Testis (tissue), 2 donors: ENCODE measurements at regions not wholly inside any gene's neighbourhood (a gene's known extent, or its start where the extent isn't known, plus 50 kb on each side); places are given as distances from the start of the nearest gene placed in this dataset.

ENCODE experiments used
- DNase-seq: peaks from one replicate; pipeline ENCODE4 v3.0.0-alpha.2; 2019
- H3K27ac ChIP-seq, 2 donors: fragments of 200-600 bp; sonication (generic); one replicate each; pipeline ENCODE4 v1.5.1; 2019
- H3K27me3 ChIP-seq: fragments of 200-600 bp; sonication (generic); one replicate; pipeline ENCODE4 v1.5.1; 2019
- H3K36me3 ChIP-seq: fragments of 200-600 bp; sonication (generic); one replicate; pipeline ENCODE4 v1.5.1; 2017; ENCODE audit warnings: low read depth; ENCODE audit errors: missing control alignments
- H3K4me1 ChIP-seq: fragments of 200-600 bp; sonication (generic); one replicate; pipeline ENCODE4 v1.5.1; 2019
- H3K4me3 ChIP-seq, 2 donors: fragments of 200-600 bp; sonication (generic); one replicate each; pipeline ENCODE4 v1.5.1; 2017 to 2019
- H3K9me3 ChIP-seq: fragments of 200-600 bp; sonication (generic); one replicate; pipeline ENCODE4 v1.5.1; 2017
- POLR2A ChIP-seq: fragments of 450-650 bp; IDR thresholded peaks from one replicate; pipeline ENCODE4 v1.6.1; 2017; ENCODE audit warnings: antibody characterized with exemption, mild to moderate bottlenecking, moderate library complexity
- WGBS, 2 donors: methylation state at CpG; one replicate each; pipeline ENCODE4 v1.1.5; 2018; 5-methylcytosine and 5-hydroxymethylcytosine counted together
- intact Hi-C: fragments of 100-400 bp; cut with DNase I; formaldehyde crosslinking; loops from one replicate; pipeline ENCODE4 v1.15.1; 2023; ENCODE audit warnings: low total_unique reads
- TF ChIP-seq, protein P1 (sequence below), 3 experiments: fragments of 450-650 bp in 2 of 3; fragments of 200-600 bp in 1 of 3; sonication (generic) in 1 of 3; IDR thresholded peaks; one replicate each; pipeline ENCODE4 v1.5.1; 2016 to 2019; ENCODE audit warnings: antibody characterized with exemption in 3 of 3, mild to moderate bottlenecking in 2 of 3, moderate library complexity in 1 of 3

DNA sequence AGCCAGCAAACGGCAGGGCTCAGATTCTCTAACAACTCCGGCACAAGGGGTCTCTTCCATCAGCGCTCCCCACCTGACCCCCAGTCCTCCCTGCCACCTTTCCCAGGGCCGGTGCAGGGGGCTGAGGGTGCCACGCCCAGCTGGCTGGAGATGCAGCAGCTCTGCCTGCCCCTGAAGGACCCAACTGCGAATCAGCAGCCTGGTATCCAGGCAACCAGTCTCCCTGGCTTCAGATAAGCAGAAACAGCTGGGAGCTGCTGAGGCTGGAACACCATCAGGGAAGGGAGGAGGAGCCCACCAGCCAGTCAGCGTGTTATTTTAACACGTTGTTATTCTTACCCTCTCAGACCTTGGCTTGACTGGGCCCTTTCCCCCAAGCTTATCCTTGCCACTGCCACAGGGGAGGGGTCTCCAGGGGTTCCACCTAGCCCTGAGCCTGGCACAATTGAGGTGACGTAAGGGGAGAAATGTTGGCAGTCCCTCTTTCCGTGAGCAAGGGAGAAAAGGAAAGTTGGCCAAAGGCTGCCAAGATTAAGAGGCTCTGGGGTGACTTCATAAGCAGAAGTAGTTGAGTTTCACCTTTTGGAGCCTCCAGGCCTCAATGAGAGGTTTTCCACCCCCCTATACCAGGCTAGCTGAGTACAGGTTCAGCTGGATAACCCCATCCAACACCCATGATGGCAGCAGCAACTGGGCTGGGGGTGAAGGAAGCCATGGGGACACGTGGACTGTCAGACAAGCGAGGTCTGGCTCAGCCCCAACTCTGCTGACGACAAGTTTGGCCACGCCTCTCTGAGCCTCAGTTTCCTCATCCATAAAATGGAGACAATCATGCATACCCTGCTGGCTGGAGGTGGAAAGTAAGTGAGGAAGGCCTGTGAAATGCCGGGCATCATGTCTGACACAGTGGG is 91.1 kb downstream of the IRF2BPL start:
- Histone ChIP-seq H3K27ac (no peak overlapping the region), H3K9me3 (no peaks in the 10 kb centered on the region), H3K36me3 (no peaks in the 10 kb centered on the region), H3K4me1 (peaks cover 23% of the 10 kb centered on the region), H3K4me3 (no peak overlapping the region), H3K27me3 (no peaks in the 10 kb centered on the region)
- peak; percentile 67 for DNase-seq
- 51 to 57% methylated on average over 8 to 15 of the region's 15 CpGs for WGBS, 2 donors
- intact Hi-C loops = no loop called here
- TF ChIP-seq, protein P1, sequence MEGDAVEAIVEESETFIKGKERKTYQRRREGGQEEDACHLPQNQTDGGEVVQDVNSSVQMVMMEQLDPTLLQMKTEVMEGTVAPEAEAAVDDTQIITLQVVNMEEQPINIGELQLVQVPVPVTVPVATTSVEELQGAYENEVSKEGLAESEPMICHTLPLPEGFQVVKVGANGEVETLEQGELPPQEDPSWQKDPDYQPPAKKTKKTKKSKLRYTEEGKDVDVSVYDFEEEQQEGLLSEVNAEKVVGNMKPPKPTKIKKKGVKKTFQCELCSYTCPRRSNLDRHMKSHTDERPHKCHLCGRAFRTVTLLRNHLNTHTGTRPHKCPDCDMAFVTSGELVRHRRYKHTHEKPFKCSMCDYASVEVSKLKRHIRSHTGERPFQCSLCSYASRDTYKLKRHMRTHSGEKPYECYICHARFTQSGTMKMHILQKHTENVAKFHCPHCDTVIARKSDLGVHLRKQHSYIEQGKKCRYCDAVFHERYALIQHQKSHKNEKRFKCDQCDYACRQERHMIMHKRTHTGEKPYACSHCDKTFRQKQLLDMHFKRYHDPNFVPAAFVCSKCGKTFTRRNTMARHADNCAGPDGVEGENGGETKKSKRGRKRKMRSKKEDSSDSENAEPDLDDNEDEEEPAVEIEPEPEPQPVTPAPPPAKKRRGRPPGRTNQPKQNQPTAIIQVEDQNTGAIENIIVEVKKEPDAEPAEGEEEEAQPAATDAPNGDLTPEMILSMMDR (IDR thresholded peaks at IDR 0.05) = no peak
- no peak for TF ChIP-seq POLR2A

DNA sequence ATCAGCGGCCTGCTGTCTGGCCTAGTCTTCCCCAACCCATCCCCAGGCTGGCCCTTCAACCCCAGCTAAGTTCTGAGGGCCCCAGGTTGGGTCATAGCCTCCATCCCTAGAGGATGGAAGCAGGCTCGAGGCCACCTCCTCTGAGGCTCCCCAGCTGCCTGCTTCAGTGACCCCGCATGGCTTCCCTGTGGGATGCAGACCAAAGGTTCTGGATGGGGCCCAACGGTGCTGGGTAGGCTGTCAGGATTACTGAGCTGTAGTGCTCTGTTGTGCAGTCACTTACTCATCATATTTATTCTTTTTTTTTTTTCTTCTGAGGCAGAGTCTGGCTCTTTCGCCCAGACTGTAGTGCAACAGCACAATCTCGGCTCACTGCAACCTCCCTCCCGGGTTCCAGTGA is 92.0 kb downstream of the IRF2BPL start:
- no peak overlapping the region for H3K27ac ChIP-seq
- H3K9me3 ChIP-seq = no peaks in the 10 kb centered on the region
- intact Hi-C loops = no loop called here
- 58 to 69% methylated on average over 7 of the region's 7 CpGs for WGBS, 2 donors
- no peak overlapping the region for H3K4me3 ChIP-seq
- no peak for DNase-seq
- H3K27me3 ChIP-seq = no peaks in the 10 kb centered on the region
- no peak for TF ChIP-seq POLR2A
- TF ChIP-seq, protein P1 (IDR thresholded peaks at IDR 0.05) = no peak
- no peaks in the 10 kb centered on the region for H3K36me3 ChIP-seq
- H3K4me1 ChIP-seq = peaks cover 19% of the 10 kb centered on the region

DNA sequence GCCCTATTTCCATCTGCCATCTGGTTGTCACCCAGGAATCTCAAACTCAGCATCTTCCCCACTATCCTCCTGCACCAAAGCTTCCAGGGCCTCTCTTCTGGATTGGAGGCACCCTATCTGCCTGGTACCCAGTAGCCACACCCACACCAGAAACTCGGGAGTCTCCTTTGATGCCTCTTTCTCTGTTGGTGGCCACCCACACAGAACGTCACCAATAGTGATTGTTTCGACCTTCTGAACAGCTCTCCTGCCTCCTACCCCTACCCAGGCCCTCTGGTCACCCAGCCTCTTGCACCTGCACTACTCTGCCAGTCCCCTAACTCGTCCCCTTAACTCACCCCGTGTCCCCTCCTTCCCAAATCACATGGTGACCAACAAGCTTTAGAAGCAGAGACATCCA is 95.0 kb downstream of the IRF2BPL start:
- Histone ChIP-seq H3K4me1 (peaks cover 33% of the 10 kb centered on the region), H3K27ac (no peak overlapping the region), H3K4me3 (no peak overlapping the region), H3K36me3 (no peaks in the 10 kb centered on the region), H3K27me3 (no peaks in the 10 kb centered on the region), H3K9me3 (no peaks in the 10 kb centered on the region)
- no peak for DNase-seq
- WGBS, 2 donors = 81 to 83% methylated on average over 5 of the region's 5 CpGs
- intact Hi-C loops = no loop called here
- TF ChIP-seq, protein P1 (IDR thresholded peaks at IDR 0.05) = no peak
- TF ChIP-seq POLR2A = no peak

DNA sequence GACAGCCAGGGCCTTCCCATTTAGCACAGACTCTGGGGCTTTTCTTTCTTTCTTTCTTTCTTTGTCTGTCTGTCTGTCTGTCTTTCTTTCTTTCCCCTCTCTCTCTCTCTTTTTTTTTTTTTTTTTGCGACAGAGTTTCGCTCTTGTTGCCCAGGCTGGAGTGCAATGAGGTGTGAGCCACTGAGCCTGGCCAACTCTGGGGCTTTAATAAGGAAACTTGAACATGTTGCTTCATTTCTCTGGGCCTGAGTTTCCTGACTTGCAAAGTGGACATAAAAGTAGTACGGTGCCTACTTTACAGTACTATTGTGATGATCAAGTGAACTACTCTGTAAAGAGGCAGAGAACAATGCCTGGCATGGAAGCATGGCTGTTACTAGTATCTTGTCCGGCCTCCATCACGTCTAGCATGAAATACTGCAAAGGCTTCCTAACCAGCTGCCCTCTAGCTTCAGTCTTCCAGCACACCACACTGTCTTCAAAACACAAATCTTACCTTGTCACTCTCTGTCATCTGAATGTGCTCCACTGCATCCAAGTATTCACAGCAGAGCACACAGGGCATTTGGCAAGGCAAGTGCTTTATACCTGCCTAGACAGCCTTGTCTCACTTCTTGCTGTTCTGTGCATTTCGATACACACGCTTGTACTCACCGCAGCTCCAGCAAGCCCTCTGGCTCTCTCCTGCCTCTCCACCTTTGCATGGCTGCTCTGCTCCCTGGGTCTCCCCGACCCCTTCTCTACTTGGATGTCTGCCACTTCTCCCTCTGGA is 96.7 kb downstream of the IRF2BPL start:
- Histone ChIP-seq H3K27ac (no peak overlapping the region), H3K36me3 (no peaks in the 10 kb centered on the region), H3K4me3 (no peak overlapping the region), H3K9me3 (no peaks in the 10 kb centered on the region), H3K4me1 (peaks cover 38% of the 10 kb centered on the region), H3K27me3 (no peaks in the 10 kb centered on the region)
- no peak for TF ChIP-seq POLR2A
- TF ChIP-seq, protein P1 (IDR thresholded peaks at IDR 0.05) = no peak
- 78 to 90% methylated on average over 9 of the region's 9 CpGs for WGBS, 2 donors
- intact Hi-C loops = no loop called here
- no peak for DNase-seq
